ENCODE measurements at regions not wholly inside any gene's neighbourhood (a gene's known extent, or its start where the extent isn't known, plus 50 kb on each side); places are given as distances from the start of the nearest gene placed in this dataset.

DNA sequence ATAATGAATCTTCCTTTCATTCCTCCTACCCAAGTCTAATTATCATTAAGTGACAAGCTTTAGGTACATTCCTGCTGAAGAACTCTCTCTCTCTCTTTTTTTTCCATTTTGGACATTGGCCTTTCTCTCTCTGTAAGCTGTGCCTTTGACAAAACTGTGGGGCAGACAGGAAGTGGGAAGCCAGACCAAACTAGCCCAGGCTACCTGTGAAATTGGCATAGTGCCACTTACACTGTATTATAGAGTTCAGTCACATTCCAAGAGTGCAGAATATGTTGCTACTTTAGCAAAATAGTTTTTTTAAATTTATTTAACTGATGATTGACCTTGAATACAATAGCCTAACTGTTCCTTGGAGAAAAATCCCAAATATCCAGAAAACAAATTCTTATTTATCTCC is 381.5 kb upstream of the ETAA1 start:
- Histone ChIP-seq H3K4me3 (ENCODE audit: low read depth in 1 of 2, low read length in 2 of 2) (no peak overlapping the region), H3K4me1 (ENCODE audit: insufficient read depth, low read length) (no peaks in the 10 kb centered on the region), H3K27me3 (ENCODE audit: control insufficient read depth in 1 of 2, insufficient read depth in 2 of 2, low read length in 2 of 2) (no peaks in the 10 kb centered on the region), H3K27ac (ENCODE audit: low read depth, low read length) (no peak overlapping the region), H3K9ac (ENCODE audit: low read length) (no peak overlapping the region), H3K9me3 (ENCODE audit: low read length) (no peaks in the 10 kb centered on the region), H3K36me3 (ENCODE audit: insufficient read depth, low read length) (no peaks in the 10 kb centered on the region)

DNA sequence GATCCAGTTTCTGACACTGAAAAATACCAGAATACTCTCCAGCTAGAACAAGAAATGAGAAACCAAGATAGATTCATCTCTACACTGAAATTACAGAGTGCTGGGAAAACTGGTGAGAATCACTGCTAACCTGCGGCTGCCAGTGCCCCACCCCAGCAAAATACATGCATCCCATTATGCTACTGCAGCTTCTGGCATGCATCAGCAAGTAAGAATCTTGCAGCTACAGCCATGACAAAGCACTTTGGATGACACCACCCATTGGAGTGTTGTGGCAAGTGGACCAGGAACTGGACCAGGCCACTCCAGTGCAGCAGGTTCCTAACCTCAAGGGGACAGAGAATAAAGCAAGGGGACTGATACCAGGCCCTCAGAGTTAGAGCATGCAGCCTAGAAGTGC is 378.8 kb upstream of the ETAA1 start:
- Histone ChIP-seq H3K9me3 (ENCODE audit: low read length) (no peaks in the 10 kb centered on the region), H3K36me3 (ENCODE audit: insufficient read depth, low read length) (no peaks in the 10 kb centered on the region), H3K9ac (ENCODE audit: low read length) (no peak overlapping the region), H3K4me1 (ENCODE audit: insufficient read depth, low read length) (no peaks in the 10 kb centered on the region), H3K27ac (ENCODE audit: low read depth, low read length) (no peak overlapping the region), H3K27me3 (ENCODE audit: control insufficient read depth in 1 of 2, insufficient read depth in 2 of 2, low read length in 2 of 2) (no peaks in the 10 kb centered on the region), H3K4me3 (ENCODE audit: low read depth in 1 of 2, low read length in 2 of 2) (no peak overlapping the region)

DNA sequence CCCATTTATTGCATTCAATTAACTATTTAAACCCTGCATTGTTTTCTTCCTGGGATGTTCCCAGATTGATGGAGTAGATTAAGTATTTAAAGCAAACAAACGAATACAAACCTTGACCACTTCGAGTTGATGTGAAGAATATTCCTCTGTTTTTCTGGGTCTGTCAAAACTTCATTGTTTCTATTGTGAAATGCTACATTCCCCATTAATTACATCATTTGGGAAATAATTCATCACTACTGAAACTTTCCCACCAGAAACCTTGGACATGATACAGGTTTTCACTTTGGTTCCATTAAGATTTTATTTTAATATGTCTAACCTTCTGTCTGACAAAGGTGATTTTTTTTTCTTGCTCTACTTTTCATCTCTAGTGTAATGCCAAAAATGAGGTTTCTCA is 365.1 kb upstream of the ETAA1 start:
- Histone ChIP-seq H3K27ac (ENCODE audit: low read depth, low read length) (no peak overlapping the region), H3K4me1 (ENCODE audit: insufficient read depth, low read length) (peaks cover 4% of the 10 kb centered on the region), H3K27me3 (ENCODE audit: control insufficient read depth in 1 of 2, insufficient read depth in 2 of 2, low read length in 2 of 2) (no peaks in the 10 kb centered on the region), H3K9ac (ENCODE audit: low read length) (no peak overlapping the region), H3K9me3 (ENCODE audit: low read length) (no peaks in the 10 kb centered on the region), H3K4me3 (ENCODE audit: low read depth in 1 of 2, low read length in 2 of 2) (no peak overlapping the region), H3K36me3 (ENCODE audit: insufficient read depth, low read length) (no peaks in the 10 kb centered on the region)

DNA sequence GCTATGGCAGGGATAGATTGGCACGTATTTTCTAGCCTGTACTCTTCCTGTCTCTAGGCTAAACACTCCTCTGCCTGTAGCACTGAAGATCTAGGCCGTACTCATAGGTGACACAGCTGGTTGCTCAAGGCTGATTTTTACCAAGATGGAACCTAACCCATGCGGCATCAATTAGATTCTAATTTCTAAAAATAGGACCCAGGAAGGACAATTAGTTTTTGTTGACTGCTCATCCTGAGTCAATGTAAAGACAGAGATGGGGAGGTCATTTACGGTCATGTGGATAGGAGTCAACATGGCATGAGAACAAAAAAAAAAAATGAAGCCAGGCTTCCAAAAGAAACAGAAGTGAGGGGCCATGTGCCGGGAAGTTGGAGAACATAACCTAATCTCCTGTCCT is 360.7 kb upstream of the ETAA1 start:
- no peaks in the 10 kb centered on the region for H3K9me3 ChIP-seq (ENCODE audit: low read length)
- no peak overlapping the region for H3K9ac ChIP-seq (ENCODE audit: low read length)
- peaks cover 4% of the 10 kb centered on the region for H3K4me1 ChIP-seq (ENCODE audit: insufficient read depth, low read length)
- no peak overlapping the region for H3K27ac ChIP-seq (ENCODE audit: low read depth, low read length)
- no peaks in the 10 kb centered on the region for H3K36me3 ChIP-seq (ENCODE audit: insufficient read depth, low read length)
- no peaks in the 10 kb centered on the region for H3K27me3 ChIP-seq (ENCODE audit: control insufficient read depth in 1 of 2, insufficient read depth in 2 of 2, low read length in 2 of 2)
- H3K4me3 ChIP-seq (ENCODE audit: low read depth in 1 of 2, low read length in 2 of 2), result no peak overlapping the region

DNA sequence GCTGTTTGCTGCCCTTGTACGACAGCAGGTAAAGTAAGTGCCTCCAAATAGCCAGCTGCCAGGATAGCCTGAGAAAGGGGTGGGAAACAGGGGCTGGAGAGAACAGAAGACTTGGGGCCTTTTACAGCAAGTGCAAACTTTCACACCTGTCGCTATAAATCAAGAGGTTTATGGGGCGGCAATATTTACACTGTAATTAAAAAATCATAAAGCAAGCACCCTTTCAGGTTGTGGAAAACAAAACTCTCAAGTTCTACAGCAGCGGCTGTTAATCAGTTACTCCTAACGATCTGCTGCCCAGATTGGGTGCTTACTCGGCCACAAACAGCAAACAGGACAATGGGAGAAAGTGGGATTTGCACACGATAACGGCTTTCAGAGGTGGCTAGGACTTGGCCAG is 359.5 kb upstream of the ETAA1 start:
- Histone ChIP-seq H3K4me3 (ENCODE audit: low read depth in 1 of 2, low read length in 2 of 2) (no peak overlapping the region), H3K36me3 (ENCODE audit: insufficient read depth, low read length) (no peaks in the 10 kb centered on the region), H3K27ac (ENCODE audit: low read depth, low read length) (no peak overlapping the region)

DNA sequence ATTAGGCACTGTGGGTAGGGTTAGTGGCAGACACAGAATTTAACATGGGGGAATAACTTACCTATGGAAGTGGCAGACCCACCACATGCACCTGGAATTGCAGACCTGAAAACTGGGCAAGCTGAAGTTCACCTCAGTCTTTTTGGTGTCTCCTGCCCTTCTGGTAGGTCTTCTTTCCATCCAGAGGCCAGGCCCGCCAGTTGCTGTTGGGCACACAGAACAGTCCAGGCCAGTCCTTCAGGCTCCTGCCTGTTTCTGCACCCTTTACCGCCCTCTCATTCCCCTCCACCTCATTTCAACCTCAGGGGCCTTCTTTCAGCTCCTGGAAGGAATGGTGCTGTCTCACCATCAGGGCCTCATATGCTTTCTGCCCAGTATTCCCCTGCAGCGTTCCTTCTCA is 358.9 kb upstream of the ETAA1 start:
- H3K27ac ChIP-seq (ENCODE audit: low read depth, low read length), result no peak overlapping the region
- H3K36me3 ChIP-seq (ENCODE audit: insufficient read depth, low read length), result no peaks in the 10 kb centered on the region
- no peak overlapping the region for H3K4me3 ChIP-seq (ENCODE audit: low read depth in 1 of 2, low read length in 2 of 2)
- no peaks in the 10 kb centered on the region for H3K9me3 ChIP-seq (ENCODE audit: low read length)
- H3K27me3 ChIP-seq (ENCODE audit: control insufficient read depth in 1 of 2, insufficient read depth in 2 of 2, low read length in 2 of 2), result no peaks in the 10 kb centered on the region
- H3K4me1 ChIP-seq (ENCODE audit: insufficient read depth, low read length), result peaks cover 4% of the 10 kb centered on the region
- no peak overlapping the region for H3K9ac ChIP-seq (ENCODE audit: low read length)

More for the DNA sequence above, 359.5 kb upstream of the ETAA1 start:
- Histone ChIP-seq H3K9ac (ENCODE audit: low read length) (no peak overlapping the region), H3K9me3 (ENCODE audit: low read length) (no peaks in the 10 kb centered on the region), H3K27me3 (ENCODE audit: control insufficient read depth in 1 of 2, insufficient read depth in 2 of 2, low read length in 2 of 2) (no peaks in the 10 kb centered on the region), H3K4me1 (ENCODE audit: insufficient read depth, low read length) (peaks cover 4% of the 10 kb centered on the region)

DNA sequence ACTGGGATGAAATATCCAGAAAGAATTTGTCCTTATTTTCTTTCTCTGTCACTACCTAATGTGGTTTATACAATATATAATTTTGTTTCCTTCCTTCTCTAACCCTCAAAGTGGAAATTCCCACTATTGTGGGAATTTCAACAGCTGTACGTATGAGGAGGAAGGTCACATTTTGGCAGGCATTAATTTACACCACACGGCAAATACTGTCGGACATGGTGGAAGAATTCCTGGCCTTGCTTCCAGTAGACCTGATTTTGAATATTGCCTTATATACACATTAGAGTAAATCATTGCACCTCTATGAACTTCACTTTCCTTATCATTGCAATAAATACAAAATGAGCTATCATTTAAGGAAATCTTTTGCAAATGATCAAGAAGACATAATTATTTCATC is 358.1 kb upstream of the ETAA1 start:
- no peaks in the 10 kb centered on the region for H3K36me3 ChIP-seq (ENCODE audit: insufficient read depth, low read length)
- H3K9ac ChIP-seq (ENCODE audit: low read length), result no peak overlapping the region
- no peaks in the 10 kb centered on the region for H3K27me3 ChIP-seq (ENCODE audit: control insufficient read depth in 1 of 2, insufficient read depth in 2 of 2, low read length in 2 of 2)
- no peaks in the 10 kb centered on the region for H3K9me3 ChIP-seq (ENCODE audit: low read length)
- no peak overlapping the region for H3K4me3 ChIP-seq (ENCODE audit: low read depth in 1 of 2, low read length in 2 of 2)
- peaks cover 4% of the 10 kb centered on the region for H3K4me1 ChIP-seq (ENCODE audit: insufficient read depth, low read length)
- H3K27ac ChIP-seq (ENCODE audit: low read depth, low read length), result no peak overlapping the region

DNA sequence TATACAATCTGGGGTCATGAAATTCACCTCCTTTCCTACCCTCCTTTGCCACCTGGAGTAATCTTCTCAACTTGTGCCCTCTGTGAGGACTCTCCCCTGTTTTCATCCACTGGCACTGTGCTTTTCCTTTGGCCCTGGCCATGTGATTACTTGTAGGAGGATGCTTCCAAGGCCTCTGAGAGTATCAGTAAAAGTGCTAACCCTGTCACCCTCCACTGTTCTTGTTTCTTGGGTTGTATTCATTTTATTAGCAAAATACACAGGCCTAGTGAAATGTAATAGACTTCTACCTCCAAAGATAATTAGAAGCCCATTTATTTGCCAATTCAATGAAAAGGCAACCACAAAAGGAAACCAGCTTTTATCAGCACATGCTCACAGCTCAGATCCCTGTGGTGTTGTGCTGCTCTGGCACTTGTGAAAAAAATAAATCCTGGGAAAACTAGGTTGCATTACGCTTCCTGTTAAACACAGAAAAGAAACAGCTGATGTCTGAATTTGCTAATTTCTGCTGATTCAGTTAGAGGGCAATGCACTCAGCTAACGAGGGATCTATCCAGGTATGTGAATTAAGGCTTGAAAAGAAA is 357.5 kb upstream of the ETAA1 start:
- Histone ChIP-seq H3K36me3 (ENCODE audit: insufficient read depth, low read length) (no peaks in the 10 kb centered on the region), H3K9me3 (ENCODE audit: low read length) (no peaks in the 10 kb centered on the region), H3K4me3 (ENCODE audit: low read depth in 1 of 2, low read length in 2 of 2) (no peak overlapping the region), H3K4me1 (ENCODE audit: insufficient read depth, low read length) (peaks cover 4% of the 10 kb centered on the region), H3K27ac (ENCODE audit: low read depth, low read length) (no peak overlapping the region), H3K9ac (ENCODE audit: low read length) (no peak overlapping the region), H3K27me3 (ENCODE audit: control insufficient read depth in 1 of 2, insufficient read depth in 2 of 2, low read length in 2 of 2) (no peaks in the 10 kb centered on the region)

DNA sequence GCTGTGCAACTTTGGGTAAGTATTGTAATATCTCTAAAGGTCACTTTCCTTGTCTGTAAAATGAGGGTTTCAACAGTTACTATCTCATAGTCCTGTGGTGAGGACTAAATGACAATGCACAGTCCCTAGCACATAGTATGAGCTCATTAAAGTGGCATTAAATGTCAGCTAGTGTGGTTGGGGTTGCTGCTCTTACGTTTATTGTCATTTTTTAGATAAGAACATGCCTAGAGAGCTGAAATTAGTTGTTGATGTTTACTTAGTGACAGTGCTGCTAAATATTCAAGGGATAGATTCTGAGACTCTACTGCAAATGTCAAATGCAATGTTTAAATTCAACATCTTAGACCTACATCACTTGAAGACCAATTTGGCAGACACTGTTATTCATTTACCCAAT is 356.1 kb upstream of the ETAA1 start:
- Histone ChIP-seq H3K27ac (ENCODE audit: low read depth, low read length) (no peak overlapping the region), H3K9me3 (ENCODE audit: low read length) (no peaks in the 10 kb centered on the region), H3K9ac (ENCODE audit: low read length) (no peak overlapping the region), H3K36me3 (ENCODE audit: insufficient read depth, low read length) (no peaks in the 10 kb centered on the region), H3K4me1 (ENCODE audit: insufficient read depth, low read length) (peaks cover 4% of the 10 kb centered on the region), H3K27me3 (ENCODE audit: control insufficient read depth in 1 of 2, insufficient read depth in 2 of 2, low read length in 2 of 2) (no peaks in the 10 kb centered on the region), H3K4me3 (ENCODE audit: low read depth in 1 of 2, low read length in 2 of 2) (no peak overlapping the region)

DNA sequence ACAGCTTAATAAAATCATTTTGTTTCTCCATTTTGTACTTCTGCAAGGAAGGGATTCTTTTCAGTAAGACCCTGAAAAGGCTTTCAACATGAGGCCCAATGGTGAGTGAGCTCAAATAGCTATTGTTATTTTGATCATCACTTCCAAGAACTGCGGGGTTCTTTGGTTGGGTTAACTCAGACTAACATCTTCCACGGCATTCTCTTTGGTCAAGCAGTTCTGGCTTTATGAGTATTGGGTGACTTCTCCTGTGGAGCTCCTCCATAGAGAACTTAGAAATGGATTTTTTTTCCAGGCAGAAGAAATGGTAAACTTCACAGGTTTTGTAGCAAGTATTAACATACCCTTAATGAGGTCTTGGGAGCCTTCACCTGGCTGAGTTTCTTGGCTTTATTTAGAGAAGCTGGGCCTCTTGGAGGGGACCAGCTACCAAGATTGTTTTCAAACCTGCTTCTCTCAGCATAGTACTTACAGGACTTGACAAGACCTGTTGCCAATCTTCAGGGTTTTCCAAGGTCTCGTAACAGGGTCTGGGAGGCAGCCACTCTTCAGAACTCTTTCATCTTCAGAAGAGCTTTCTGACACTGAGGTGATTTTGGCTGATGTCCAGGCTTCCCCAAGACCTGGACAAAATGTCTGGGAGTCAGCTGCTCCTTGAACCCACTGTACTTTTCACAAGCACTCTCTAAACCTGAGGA is 353.2 kb upstream of the ETAA1 start:
- H3K9ac ChIP-seq (ENCODE audit: low read length), result no peak overlapping the region
- no peaks in the 10 kb centered on the region for H3K27me3 ChIP-seq (ENCODE audit: control insufficient read depth in 1 of 2, insufficient read depth in 2 of 2, low read length in 2 of 2)
- H3K36me3 ChIP-seq (ENCODE audit: insufficient read depth, low read length), result no peaks in the 10 kb centered on the region

DNA sequence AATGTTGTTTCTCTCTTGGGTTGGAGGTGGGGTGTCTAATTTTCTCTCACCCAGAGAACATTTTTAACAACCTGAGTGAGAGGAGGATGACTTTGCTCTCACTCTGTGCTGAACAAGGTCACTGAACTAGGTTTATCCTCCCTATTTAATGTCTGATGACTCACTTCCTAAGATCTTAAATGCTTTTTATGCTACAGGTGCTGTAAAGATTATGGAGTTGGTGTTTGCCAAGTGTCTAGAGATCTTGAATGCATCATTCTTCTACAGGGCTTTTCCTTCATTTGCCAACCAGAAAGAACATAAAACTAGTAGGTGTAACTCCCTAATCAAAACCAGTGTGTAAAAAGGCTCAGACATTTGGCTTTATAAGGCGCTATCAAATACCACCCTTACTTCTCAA is 350.5 kb upstream of the ETAA1 start:
- no peaks in the 10 kb centered on the region for H3K4me1 ChIP-seq (ENCODE audit: insufficient read depth, low read length)

More for the DNA sequence above, 353.2 kb upstream of the ETAA1 start:
- Histone ChIP-seq H3K9me3 (ENCODE audit: low read length) (no peaks in the 10 kb centered on the region), H3K4me1 (ENCODE audit: insufficient read depth, low read length) (no peaks in the 10 kb centered on the region), H3K4me3 (ENCODE audit: low read depth in 1 of 2, low read length in 2 of 2) (no peak overlapping the region), H3K27ac (ENCODE audit: low read depth, low read length) (no peak overlapping the region)

DNA sequence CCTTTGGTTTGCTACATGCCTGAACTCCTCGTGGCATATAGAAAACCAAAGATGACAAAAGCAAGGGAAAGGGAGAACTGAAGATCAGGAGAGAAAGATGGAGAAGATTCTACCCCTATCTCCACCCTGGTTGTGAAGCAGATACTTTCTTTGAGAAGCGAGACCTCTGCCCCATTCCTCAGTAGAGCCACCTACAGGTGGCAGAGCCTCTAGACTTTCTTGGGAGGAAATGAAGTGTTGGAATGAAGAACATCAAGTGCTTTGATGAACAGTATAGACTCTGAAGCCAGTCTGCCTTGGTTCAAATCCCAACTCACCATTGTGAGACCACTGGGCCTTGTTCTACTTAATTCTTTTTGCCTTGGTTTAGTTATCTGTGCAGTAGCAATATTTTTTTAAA is 348.8 kb upstream of the ETAA1 start:
- Histone ChIP-seq H3K4me3 (ENCODE audit: low read depth in 1 of 2, low read length in 2 of 2) (no peak overlapping the region), H3K9me3 (ENCODE audit: low read length) (no peaks in the 10 kb centered on the region), H3K27ac (ENCODE audit: low read depth, low read length) (no peak overlapping the region), H3K9ac (ENCODE audit: low read length) (no peak overlapping the region), H3K4me1 (ENCODE audit: insufficient read depth, low read length) (no peaks in the 10 kb centered on the region), H3K36me3 (ENCODE audit: insufficient read depth, low read length) (no peaks in the 10 kb centered on the region), H3K27me3 (ENCODE audit: control insufficient read depth in 1 of 2, insufficient read depth in 2 of 2, low read length in 2 of 2) (no peaks in the 10 kb centered on the region)

More for the DNA sequence above, 350.5 kb upstream of the ETAA1 start:
- H3K4me3 ChIP-seq (ENCODE audit: low read depth in 1 of 2, low read length in 2 of 2), result no peak overlapping the region
- H3K36me3 ChIP-seq (ENCODE audit: insufficient read depth, low read length), result no peaks in the 10 kb centered on the region
- no peak overlapping the region for H3K27ac ChIP-seq (ENCODE audit: low read depth, low read length)
- no peaks in the 10 kb centered on the region for H3K27me3 ChIP-seq (ENCODE audit: control insufficient read depth in 1 of 2, insufficient read depth in 2 of 2, low read length in 2 of 2)
- no peaks in the 10 kb centered on the region for H3K9me3 ChIP-seq (ENCODE audit: low read length)
- H3K9ac ChIP-seq (ENCODE audit: low read length), result no peak overlapping the region
